Mesenteric fat pad (tissue), 1 donor: ENCODE measurements at regions not wholly inside any gene's neighbourhood (a gene's known extent, or its start where the extent isn't known, plus 50 kb on each side); places are given as distances from the start of the nearest gene placed in this dataset.
"Not testable (repeated sequence)": the region's sequence is repeated elsewhere in the genome, so short reads cannot be mapped to it uniquely, and the experiment has no call there.

Experiments used
- DNase-seq: peaks from one replicate; pipeline ENCODE4 v3.0.0-alpha.2; 2020; ENCODE audit warnings: low spot score
- donor health status: DM: yes; HTN: yes; CAD: no.

GRCh38 chr9:102405218-102405867, 589.8 kb upstream of the CYLC2 start:
- DNase-seq = no peak

DNA sequence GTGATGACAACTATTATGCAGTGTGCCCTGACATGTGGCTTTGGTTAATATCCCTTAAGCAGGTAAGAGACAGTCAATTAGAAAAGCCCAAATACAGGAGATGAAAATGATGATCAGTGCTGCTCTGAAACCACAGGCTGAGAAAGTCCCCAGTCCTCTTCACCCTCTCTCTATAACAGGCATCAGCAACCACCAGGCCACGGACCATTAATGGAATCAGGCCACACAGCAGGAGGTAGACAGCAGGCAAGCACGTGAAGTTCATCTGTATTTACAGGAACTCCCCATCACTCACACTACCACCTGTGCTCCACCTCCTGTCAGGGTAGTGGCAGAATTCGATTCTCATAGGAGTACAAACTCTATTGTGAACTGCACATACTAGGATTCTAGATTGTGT, 591.6 kb upstream of the CYLC2 start:
- DNase-seq = no peak

DNA sequence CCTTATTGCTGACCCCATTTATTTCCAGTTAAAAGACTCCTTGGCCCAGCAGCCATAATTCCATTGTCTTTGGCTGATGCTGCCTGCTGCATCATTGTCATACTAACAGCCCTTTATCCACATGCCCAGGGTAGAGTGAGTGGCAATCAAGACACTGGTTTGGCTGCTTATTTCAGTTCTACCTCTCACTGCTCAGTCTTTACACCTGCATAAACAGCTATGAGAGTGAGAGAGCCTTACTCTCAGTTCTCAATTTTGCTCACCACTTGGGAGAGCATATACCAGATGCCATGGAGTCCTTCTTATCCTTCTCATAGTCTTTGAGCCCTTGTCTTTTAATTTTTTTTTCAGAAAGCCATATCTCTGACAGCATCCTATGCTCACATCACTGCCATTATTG, 596.9 kb upstream of the CYLC2 start:
- DNase-seq = no peak

DNA sequence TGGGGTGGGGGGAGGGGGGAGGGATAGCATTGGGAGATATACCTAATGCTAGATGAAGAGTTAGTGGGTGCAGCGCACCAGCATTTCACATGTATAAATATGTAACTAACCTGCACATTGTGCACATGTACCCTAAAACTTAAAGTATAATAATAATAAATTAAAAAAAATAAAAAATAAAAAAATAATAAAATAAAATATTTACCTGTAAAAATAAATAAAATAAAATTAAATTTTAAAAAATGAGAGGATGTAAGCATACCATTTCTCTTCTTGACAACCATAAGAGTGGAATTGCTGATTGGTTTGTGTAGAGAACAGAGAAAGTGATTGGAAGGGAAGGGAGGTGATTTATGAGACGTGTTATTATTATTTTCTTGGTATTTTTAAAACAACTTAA, 609.5 kb upstream of the CYLC2 start:
- not testable (repeated sequence) for DNase-seq

GRCh38 chr9:102362470-102363132, 624.2 kb upstream of the GRIN3A start:
- no peak for DNase-seq

DNA sequence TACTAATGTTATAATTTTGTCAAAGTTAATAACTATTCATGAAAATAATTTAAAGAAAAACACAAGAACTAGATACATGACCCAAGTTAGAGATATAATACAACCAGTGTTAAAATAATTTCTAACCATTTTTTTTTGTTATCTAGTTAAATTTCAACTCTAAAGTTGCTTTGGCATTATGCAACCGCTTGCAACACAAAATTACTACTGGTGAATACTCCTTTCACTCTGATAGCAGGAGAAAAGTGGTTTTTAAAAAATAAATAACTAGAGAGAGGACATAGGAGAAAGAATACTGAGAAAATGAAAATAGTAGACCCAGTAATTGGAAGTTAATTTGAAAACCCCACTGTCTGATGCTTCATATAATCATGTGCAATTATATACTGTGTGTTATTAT, 622.4 kb upstream of the GRIN3A start:
- DNase-seq = no peak

DNA sequence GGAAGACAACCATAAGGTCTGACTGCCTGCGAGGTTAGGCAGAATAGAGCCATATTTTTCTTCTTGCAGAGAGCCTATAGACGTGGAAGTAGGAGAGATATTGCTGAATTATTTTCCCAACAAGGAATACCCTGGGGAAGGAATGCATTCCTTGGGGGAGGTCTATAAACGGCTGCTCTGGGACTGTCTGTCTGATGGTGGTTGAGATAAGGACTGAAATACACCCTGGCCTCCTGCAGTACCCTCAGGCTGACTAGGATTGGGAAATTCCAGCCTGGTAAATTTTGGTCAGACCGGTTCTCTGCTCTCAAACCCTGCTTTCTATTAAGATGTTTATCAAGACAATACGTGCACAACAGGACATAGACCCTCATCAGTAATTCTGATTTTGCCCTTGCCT, 617.5 kb upstream of the GRIN3A start:
- DNase-seq = no peak

GRCh38 chr9:102354041-102354440, 615.6 kb upstream of the GRIN3A start:
- DNase-seq = no peak

- not testable (repeated sequence) for DNase-seq
Observed at GRCh38 chr9:102337471-102337870, 599.0 kb upstream of the GRIN3A start.

DNA sequence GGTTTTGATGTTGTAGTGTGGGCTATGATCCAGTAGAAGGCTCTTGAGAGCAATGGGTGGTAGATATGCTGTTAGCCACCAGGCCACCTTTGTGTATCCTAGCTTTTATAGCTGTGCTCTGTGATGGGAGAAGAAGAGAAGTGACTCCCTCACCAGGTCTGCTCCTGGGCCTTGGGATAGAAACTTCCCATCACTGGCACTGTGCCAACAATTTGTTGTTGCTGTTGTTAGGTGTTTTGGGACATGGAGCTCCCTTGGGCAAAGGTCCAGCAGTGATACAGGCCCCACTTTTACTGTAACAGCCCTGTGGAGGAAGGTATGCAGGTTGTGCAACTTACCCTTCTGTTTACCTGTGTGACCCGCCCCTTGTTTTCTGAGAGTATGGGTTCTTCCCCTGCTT, 570.9 kb upstream of the GRIN3A start:
- no peak for DNase-seq

- DNase-seq = no peak
Observed at GRCh38 chr9:102295188-102295587, 556.7 kb upstream of the GRIN3A start.

GRCh38 chr9:102273952-102274351, 535.5 kb upstream of the GRIN3A start:
- no peak for DNase-seq

DNA sequence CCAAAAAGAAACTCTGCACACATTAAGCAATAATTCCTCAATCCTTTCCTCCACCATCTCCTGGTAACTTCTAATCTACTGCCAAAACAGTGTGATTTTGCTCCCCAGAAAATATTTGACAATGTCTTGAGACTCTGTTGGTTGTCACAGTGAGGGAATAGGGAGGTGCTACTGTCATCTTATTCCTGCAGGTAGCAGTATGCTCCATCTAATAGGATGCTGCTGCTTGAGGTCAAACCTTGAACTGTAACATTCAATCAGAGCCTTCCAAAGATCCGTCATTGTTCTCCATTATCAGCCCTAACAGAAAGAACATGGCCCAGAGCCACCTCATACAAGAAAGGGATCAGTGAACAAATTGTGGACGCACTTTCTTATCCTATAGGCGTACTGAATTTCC, 514.7 kb upstream of the GRIN3A start:
- DNase-seq = no peak

DNA sequence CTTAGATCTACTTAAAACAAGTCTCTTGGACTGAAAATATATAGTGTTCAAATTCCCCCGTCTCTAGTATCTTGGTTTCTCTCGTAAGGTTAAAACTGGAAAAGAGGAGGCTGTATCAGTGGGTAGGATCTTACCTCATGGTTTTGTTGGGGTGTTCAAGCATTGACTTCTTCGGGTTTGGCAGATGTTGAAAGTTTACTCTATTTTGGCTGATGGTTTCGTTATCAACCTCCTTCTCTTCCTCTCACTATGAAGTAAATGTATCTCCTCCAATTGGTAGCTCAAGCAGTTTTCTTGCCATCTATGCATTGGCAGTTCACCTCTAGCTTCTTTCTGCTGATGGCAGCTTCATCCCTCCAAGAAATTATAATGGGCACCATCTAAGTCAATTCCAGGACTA, 506.5 kb upstream of the GRIN3A start:
- DNase-seq = no peak

DNA sequence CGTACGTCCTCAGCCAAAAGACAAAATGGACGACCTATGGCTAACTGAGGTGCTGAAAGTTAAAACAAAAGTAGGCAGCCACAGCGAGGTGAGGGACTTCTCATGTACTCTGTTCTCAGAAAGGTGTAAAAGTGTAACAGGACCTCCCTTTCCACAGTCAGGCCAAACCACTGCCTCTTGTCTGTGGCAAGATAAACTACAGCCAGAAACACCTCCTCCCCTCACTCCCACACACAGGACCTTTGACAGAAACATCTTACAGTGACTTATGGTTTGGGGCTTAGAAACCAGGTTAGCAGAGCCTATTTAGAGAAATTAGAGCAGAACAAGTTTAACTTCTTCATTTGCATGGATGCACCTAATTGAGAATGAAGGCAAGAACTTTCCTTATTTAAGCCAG, 499.1 kb upstream of the GRIN3A start:
- no peak for DNase-seq

- no peak for DNase-seq
Observed at GRCh38 chr9:102237094-102237493, 498.6 kb upstream of the GRIN3A start.

- DNase-seq = not testable (repeated sequence)
Observed at GRCh38 chr9:102227416-102227815, 489.0 kb upstream of the GRIN3A start.

DNA sequence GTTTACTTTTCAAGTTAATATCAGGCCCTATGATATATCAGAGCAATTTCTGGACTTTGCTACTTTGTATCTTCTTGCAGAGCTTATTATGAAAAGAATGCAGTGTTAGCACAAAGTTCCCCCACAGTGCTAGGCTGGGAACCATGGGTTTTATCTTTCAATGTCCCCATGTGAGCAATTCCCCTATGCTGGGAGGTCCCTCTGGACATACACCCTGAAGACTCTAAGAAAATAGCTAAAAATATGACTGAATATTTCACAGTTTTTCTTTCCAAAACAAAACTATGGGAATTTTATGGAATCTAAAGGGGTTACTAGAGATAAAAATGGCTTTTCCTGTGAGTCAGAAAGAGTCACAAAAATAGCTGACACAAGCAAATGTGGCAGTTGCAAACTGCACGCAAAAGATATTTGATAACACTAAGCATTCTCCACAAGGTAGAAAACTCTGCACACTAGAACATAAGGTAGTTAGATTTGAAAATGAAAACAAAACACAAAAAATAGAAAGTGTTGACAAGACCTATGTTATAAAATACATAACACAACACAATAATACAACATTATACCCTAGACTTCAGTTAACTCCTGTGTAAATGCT, 487.5 kb upstream of the GRIN3A start:
- no peak for DNase-seq

- not testable (repeated sequence) for DNase-seq
Observed at GRCh38 chr9:102223320-102224136, 485.1 kb upstream of the GRIN3A start.

GRCh38 chr9:102209176-102209575, 470.7 kb upstream of the GRIN3A start:
- DNase-seq = no peak

DNA sequence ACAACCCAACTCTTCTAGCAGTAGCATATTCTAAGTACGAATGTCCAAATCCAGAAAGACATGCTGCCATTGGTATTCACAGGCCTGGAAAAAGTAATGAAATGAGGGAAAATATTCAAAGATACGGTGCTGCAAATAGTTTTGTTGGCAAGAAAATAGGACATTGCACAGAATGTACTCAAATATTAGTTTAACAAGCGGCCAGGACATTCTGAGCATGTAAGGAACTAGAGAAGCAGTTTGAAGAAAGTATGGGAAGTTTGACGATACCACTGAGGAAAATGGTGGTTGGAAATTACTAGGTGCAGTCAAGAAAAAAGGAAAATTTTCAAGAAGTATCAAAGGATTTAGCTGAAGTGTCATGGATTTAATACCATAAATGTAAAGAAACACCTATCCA, 468.0 kb upstream of the GRIN3A start:
- DNase-seq = no peak

- DNase-seq = no peak
Observed at GRCh38 chr9:102205251-102205650, 466.8 kb upstream of the GRIN3A start.
